ENCODE measurements at regions not wholly inside any gene's neighbourhood (a gene's known extent, or its start where the extent isn't known, plus 50 kb on each side); places are given as distances from the start of the nearest gene placed in this dataset.

DNA sequence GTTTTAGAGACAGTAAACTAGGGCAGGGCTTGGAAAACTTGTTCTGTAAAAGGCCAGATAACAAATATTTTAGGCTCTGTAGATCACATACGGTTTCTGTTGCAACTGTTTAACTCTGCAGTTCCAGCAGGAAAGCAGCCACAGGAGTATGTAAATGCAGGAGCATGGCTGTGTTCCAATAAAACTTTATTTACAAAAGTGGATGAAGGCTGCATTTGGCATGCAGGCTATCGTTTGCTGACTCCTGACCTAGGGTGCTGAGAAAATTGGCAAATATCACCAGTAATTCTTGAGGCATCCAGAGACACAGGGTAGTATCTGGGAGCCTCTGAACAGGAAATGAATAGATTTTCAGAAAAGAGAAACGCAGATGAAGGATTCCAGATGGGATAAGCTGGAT lies 274.0 kb downstream of the MAF start:
- TF ChIP-seq, protein P1, sequence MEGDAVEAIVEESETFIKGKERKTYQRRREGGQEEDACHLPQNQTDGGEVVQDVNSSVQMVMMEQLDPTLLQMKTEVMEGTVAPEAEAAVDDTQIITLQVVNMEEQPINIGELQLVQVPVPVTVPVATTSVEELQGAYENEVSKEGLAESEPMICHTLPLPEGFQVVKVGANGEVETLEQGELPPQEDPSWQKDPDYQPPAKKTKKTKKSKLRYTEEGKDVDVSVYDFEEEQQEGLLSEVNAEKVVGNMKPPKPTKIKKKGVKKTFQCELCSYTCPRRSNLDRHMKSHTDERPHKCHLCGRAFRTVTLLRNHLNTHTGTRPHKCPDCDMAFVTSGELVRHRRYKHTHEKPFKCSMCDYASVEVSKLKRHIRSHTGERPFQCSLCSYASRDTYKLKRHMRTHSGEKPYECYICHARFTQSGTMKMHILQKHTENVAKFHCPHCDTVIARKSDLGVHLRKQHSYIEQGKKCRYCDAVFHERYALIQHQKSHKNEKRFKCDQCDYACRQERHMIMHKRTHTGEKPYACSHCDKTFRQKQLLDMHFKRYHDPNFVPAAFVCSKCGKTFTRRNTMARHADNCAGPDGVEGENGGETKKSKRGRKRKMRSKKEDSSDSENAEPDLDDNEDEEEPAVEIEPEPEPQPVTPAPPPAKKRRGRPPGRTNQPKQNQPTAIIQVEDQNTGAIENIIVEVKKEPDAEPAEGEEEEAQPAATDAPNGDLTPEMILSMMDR (IDR thresholded peaks at IDR 0.05) = no peak
- Histone ChIP-seq H3K27me3 (ENCODE audit: low read depth) (peaks cover 4% of the 10 kb centered on the region), H3K36me3 (no peaks in the 10 kb centered on the region), H3K4me3 (no peak overlapping the region), H3K27ac (no peak overlapping the region), H3K4me1 (peaks cover 12% of the 10 kb centered on the region), H3K9me3 (no peaks in the 10 kb centered on the region)
- DNase-seq (no peak), ATAC-seq (no peak)
- intact Hi-C loops (cut with DNase I) = no loop called here

DNA sequence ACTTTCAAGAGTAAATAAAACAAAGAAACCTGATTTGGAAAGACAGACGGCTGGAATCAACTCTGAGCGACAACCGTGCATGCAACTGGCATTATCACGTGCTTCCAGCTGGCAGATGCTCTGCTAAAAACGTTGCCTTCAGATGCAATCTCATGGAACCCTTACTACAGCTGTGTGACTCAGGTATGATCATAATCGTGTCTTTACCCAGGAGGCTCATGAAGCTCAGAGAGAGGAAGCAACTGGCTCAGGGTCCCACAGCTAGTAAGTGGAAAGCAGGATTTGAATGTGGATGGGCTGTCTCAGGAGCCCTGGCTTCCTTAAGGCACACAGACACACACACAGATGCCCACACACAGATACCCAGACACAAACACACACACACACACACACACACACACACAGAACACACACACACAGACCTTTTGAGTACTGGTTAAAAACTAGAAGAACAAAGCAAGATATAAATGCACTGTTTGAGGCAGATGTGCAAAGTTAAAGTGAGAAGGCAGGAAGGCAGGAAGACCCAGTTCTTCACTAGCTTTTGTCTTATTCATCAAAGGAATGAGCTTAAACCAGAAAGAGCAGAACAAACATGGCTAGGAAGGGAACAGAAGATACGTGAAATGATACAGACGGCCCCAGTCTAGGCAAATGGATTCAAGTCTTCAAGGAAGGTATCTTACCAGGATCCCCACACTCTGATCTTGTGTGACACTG lies 275.2 kb downstream of the MAF start:
- no peak overlapping the region for H3K27ac ChIP-seq
- intact Hi-C loops (cut with DNase I) = no loop called here
- H3K9me3 ChIP-seq = no peaks in the 10 kb centered on the region
- DNase-seq (no peak), ATAC-seq (no peak)
- H3K36me3 ChIP-seq = no peaks in the 10 kb centered on the region
- peaks cover 4% of the 10 kb centered on the region for H3K27me3 ChIP-seq (ENCODE audit: low read depth)
- H3K4me1 ChIP-seq = peaks cover 12% of the 10 kb centered on the region
- TF ChIP-seq, protein P1 (IDR thresholded peaks at IDR 0.05) = no peak
- no peak overlapping the region for H3K4me3 ChIP-seq

DNA sequence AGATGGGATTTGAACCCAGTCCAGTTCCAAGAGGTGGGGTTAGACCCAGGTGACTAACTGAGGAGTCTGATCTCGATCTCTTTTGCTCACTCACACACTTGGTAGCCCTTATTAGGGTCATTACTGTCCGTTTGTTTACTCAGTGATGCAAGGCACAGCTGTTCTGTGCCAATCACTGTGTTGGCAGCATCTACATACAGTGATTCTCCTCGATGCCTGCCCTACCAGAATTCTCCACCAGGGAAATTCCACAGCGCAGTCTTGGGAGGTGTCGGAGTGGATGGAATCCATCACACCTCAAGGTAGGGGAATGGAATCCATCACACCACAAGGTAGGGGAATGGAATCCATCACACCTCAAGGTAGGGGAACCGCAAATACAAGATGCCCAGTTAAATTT lies 279.6 kb downstream of the MAF start:
- H3K27ac ChIP-seq = no peak overlapping the region
- DNase-seq = no peak
- intact Hi-C loops (cut with DNase I) = no loop called here
- TF ChIP-seq, protein P1 (IDR thresholded peaks at IDR 0.05) = no peak
- ATAC-seq = no peak
- H3K4me1 ChIP-seq = no peaks in the 10 kb centered on the region
- H3K27me3 ChIP-seq (ENCODE audit: low read depth) = peaks cover 4% of the 10 kb centered on the region
- H3K9me3 ChIP-seq = no peaks in the 10 kb centered on the region
- H3K4me3 ChIP-seq = no peak overlapping the region
- H3K36me3 ChIP-seq = no peaks in the 10 kb centered on the region

DNA sequence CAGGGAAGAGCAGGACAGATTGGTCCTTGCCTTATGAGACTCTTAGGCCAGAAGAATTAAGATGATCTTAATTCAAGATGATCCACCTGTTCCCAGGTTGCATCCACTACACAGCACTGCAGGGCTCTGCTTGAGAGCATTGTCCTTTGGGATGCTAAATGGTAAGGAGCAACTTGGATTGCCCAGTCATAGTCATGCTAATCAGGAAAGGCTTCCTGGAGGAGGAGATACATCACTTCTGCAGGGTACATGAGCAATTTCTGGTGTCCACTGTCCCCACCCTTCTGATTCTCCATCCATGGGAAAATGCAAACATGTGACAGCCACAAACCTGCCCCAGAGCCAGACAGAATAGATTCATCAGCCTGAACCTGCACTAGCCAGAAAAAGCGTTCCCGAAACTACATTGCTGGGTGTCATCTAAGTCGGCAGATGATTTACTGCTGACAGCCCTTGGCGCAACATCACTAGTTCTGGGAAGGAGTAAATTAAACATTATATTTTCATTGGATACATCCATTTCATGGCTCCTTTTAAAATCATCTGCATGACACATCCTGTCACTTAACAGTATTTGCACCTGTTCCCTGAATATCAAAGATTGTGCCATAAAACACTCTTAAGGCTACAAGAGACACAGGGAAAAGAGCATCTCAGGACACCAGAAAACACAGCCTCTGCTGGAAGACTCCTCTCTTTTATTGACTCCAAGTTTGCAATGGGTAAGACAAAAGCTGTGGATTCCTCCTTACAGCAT lies 282.2 kb downstream of the MAF start:
- Histone ChIP-seq H3K27ac (no peak overlapping the region), H3K4me1 (no peaks in the 10 kb centered on the region), H3K36me3 (no peaks in the 10 kb centered on the region), H3K27me3 (ENCODE audit: low read depth) (no peaks in the 10 kb centered on the region), H3K9me3 (no peaks in the 10 kb centered on the region), H3K4me3 (no peak overlapping the region)
- DNase-seq (no peak), ATAC-seq (no peak)
- intact Hi-C loops (cut with DNase I) = no loop called here
- TF ChIP-seq, protein P1 (IDR thresholded peaks at IDR 0.05) = no peak

DNA sequence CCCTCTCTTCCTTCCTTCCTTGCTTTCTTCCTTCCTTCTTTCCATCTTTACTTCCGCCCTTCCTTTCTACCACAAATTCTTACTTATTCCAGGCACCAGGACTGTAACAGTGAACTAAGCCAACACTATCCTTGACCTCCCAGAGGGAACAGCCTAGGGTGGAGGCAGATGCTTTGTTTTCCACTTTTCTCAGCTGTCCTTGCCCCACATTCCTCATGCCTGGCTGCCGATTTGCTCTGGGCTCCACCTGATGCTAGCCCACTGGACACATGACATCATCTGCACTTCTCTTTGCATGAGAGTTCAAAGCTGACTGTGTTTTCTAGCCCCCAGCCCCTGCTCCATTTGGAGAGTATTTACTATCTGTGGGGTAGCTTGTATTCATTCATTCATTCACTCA lies 283.0 kb downstream of the MAF start:
- no peaks in the 10 kb centered on the region for H3K9me3 ChIP-seq
- no peak overlapping the region for H3K4me3 ChIP-seq
- H3K4me1 ChIP-seq = no peaks in the 10 kb centered on the region
- no peak overlapping the region for H3K27ac ChIP-seq
- no peaks in the 10 kb centered on the region for H3K36me3 ChIP-seq
- no peaks in the 10 kb centered on the region for H3K27me3 ChIP-seq (ENCODE audit: low read depth)
- TF ChIP-seq, protein P1 (IDR thresholded peaks at IDR 0.05) = no peak
- intact Hi-C loops (cut with DNase I) = no loop called here
- DNase-seq (no peak), ATAC-seq (no peak)
